Peyer's patch (tissue), 4 donors: ENCODE measurements at regions not wholly inside any gene's neighbourhood (a gene's known extent, or its start where the extent isn't known, plus 50 kb on each side); places are given as distances from the start of the nearest gene placed in this dataset.

ENCODE experiments used
- CTCF ChIP-seq, 6 experiments: fragments of 450-650 bp in 4 of 6; fragments of 200-600 bp in 2 of 6; sonication (generic) in 1 of 6; IDR thresholded peaks; one replicate each; pipeline ENCODE4 v1.5.1; 2017 to 2019; ENCODE audit warnings: antibody characterized with exemption in 6 of 6, mild to moderate bottlenecking in 3 of 6, moderate library complexity in 1 of 6
- POLR2A ChIP-seq, 2 donors: fragments of 450-650 bp; IDR thresholded peaks; one replicate each; pipeline ENCODE4 v1.5.1; 2017; ENCODE audit warnings: antibody characterized with exemption in 2 of 2, mild to moderate bottlenecking in 2 of 2, moderate library complexity in 2 of 2

- TF ChIP-seq CTCF (IDR thresholded peaks at IDR 0.05) (no peak), POLR2A (IDR thresholded peaks at IDR 0.05) (no peak)
Measured at GRCh38 chr6:133764754-133765208, 124.1 kb upstream of the TCF21 start.
